SK-N-SH (cell line): ENCODE measurements at regions not wholly inside any gene's neighbourhood (a gene's known extent, or its start where the extent isn't known, plus 50 kb on each side); places are given as distances from the start of the nearest gene placed in this dataset.
A peak's percentile ranks its signal among the peaks of the same experiment; 100 is the strongest.

ENCODE experiments used
- CTCF ChIA-PET: fragments of 300-600, 350-600 bp; formaldehyde crosslinking; extraction: SDS; loops from one replicate; lab custom pipeline; 2021; lab: Yijun Ruan, JAX
- POLR2A ChIA-PET: fragments of 350-600 bp; sonication (Branson Sonifier 250); formaldehyde crosslinking; extraction: SDS; loops from one replicate; lab custom pipeline; 2020; ENCODE audit warnings: antibody characterized with exemption, inconsistent platforms; lab: Yijun Ruan, JAX
- DNase-seq: peaks from one replicate; pipeline ENCODE4 v3.0.0; 2012
- H2AFZ ChIP-seq: fragments of 200-600 bp; sonication (generic); 2 replicates; pipeline ENCODE4 v1.8.1; 2016; ENCODE audit warnings: antibody characterized with exemption, mild to moderate bottlenecking, low read depth
- H3F3A ChIP-seq: fragments of 200-600 bp; sonication (generic); replicated peaks from 2 replicates; pipeline ENCODE3; 2016; ENCODE audit warnings: antibody characterized with exemption, mild to moderate bottlenecking; ENCODE audit not compliant: insufficient read depth
- H3K27ac ChIP-seq, 2 experiments: fragments of 200-500 bp in 1 of 2; fragments of 200-600 bp in 1 of 2; sonication (Bioruptor generic) in 1 of 2; sonication (generic), shearing (Covaris generic) in 1 of 2; 2 replicates each; pipeline versions ENCODE4 v1.5.1 to v1.6.1; 2014 to 2016; ENCODE audit warnings: low read depth in 2 of 2, inconsistent platforms in 1 of 2, low read length in 1 of 2, mild to moderate bottlenecking in 1 of 2, mixed read lengths in 1 of 2
- H3K27me3 ChIP-seq: fragments of 200-600 bp; sonication (generic), shearing (Covaris generic); 2 replicates; pipeline ENCODE4 v1.6.1; 2016; ENCODE audit warnings: mixed run types; ENCODE audit not compliant: insufficient read depth
- H3K36me3 ChIP-seq, 2 experiments: fragments of 200-500 bp in 1 of 2; fragments of 200-600 bp in 1 of 2; sonication (Bioruptor generic) in 1 of 2; sonication (generic) in 1 of 2; replicated peaks in 1 of 2; 2 replicates each; pipeline versions ENCODE3 to v1.5.1; 2014 to 2016; ENCODE audit warnings: low read length in 1 of 2, mild to moderate bottlenecking in 1 of 2; ENCODE audit not compliant: insufficient read depth in 2 of 2, control insufficient read depth in 1 of 2
- H3K4me1 ChIP-seq, 2 experiments: fragments of 200-500 bp in 1 of 2; fragments of 200-600 bp in 1 of 2; sonication (Bioruptor generic) in 1 of 2; sonication (generic), shearing (Covaris generic) in 1 of 2; 2 replicates each; pipeline versions ENCODE4 v1.5.1 to v1.6.1; 2014 to 2016; ENCODE audit warnings: low read depth in 1 of 2, low read length in 1 of 2, mixed run types in 1 of 2; ENCODE audit not compliant: insufficient read depth in 2 of 2, control insufficient read depth in 1 of 2
- H3K4me2 ChIP-seq: fragments of 200-600 bp; sonication (generic), shearing (Covaris generic); 2 replicates; pipeline ENCODE4 v1.6.1; 2017; ENCODE audit warnings: mixed run types
- H3K4me3 ChIP-seq, 2 experiments: fragments of 200-500 bp in 1 of 2; fragments of 200-600 bp in 1 of 2; sonication (Bioruptor generic) in 1 of 2; sonication (generic), shearing (Covaris generic) in 1 of 2; 2 replicates each; pipeline versions ENCODE4 v1.5.1 to v1.8.1; 2014 to 2016; ENCODE audit warnings: low read depth in 2 of 2, inconsistent platforms in 1 of 2, low read length in 1 of 2, mild to moderate bottlenecking in 1 of 2, mixed read lengths in 1 of 2, moderate library complexity in 1 of 2
- H3K79me2 ChIP-seq: fragments of 200-600 bp; sonication (generic); 2 replicates; pipeline ENCODE4 v1.8.1; 2017; ENCODE audit warnings: mild to moderate bottlenecking; ENCODE audit not compliant: insufficient read depth
- H3K9ac ChIP-seq: fragments of 200-600 bp; sonication (generic); 2 replicates; pipeline ENCODE4 v1.6.1; 2017; ENCODE audit warnings: mixed run types
- H3K9me2 ChIP-seq: fragments of 200-600 bp; sonication (generic); 2 replicates; pipeline ENCODE4 v1.6.1; 2017; ENCODE audit warnings: mixed run types
- H3K9me3 ChIP-seq: fragments of 200-600 bp; sonication (generic); 2 replicates; pipeline ENCODE4 v1.6.1; 2017; ENCODE audit warnings: mixed run types, mild to moderate bottlenecking, moderate library complexity
- H4K20me1 ChIP-seq: fragments of 200-600 bp; sonication (generic); 2 replicates; pipeline ENCODE4 v1.6.1; 2017; ENCODE audit warnings: mild to moderate bottlenecking, mixed run types; ENCODE audit not compliant: insufficient read depth
- EP300 ChIP-seq, 2 experiments: IDR thresholded peaks; 2 replicates each; pipeline versions ENCODE4 v1.4.0 to v1.6.1; 2012; ENCODE audit warnings: borderline replicate concordance in 1 of 2, low read depth in 1 of 2, low read length in 1 of 2
- FOSL2 ChIP-seq: IDR thresholded peaks from 2 replicates; pipeline ENCODE4 v1.4.0; 2012; ENCODE audit warnings: low read depth, mild to moderate bottlenecking, moderate library complexity, borderline replicate concordance
- JUND ChIP-seq: IDR thresholded peaks from 2 replicates; pipeline ENCODE4 v1.4.0; 2012
- MEF2A ChIP-seq: IDR thresholded peaks from 2 replicates; pipeline ENCODE4 v1.4.0; 2012; ENCODE audit warnings: low read depth, borderline replicate concordance
- NFIC ChIP-seq: IDR thresholded peaks from 2 replicates; pipeline ENCODE4 v1.4.0; 2012; ENCODE audit warnings: borderline replicate concordance
- PBX3 ChIP-seq: IDR thresholded peaks from 2 replicates; pipeline ENCODE4; 2012
- RAD21 ChIP-seq: IDR thresholded peaks from 2 replicates; pipeline ENCODE4 v1.6.1; 2012; ENCODE audit warnings: mild to moderate bottlenecking, low read length
- RCOR1 ChIP-seq: fragments of 150-350 bp; IDR thresholded peaks from 2 replicates; pipeline ENCODE4 v1.6.1; 2017; ENCODE audit warnings: antibody characterized with exemption, low read length
- REST ChIP-seq: IDR thresholded peaks from 2 replicates; pipeline ENCODE4 v1.6.1; 2012; ENCODE audit warnings: mild to moderate bottlenecking, low read depth, low read length, moderate library complexity
- RFX5 ChIP-seq: IDR thresholded peaks from 2 replicates; pipeline ENCODE4 v1.6.1; 2012; ENCODE audit warnings: mild to moderate bottlenecking, improper control_type of control experiment, low read length
- RXRA ChIP-seq: IDR thresholded peaks from 2 replicates; pipeline ENCODE4 v1.4.0; 2012; ENCODE audit warnings: low read depth, mild to moderate bottlenecking, borderline replicate concordance
- TAF1 ChIP-seq: IDR thresholded peaks from 2 replicates; pipeline ENCODE4 v1.6.1; 2012; ENCODE audit warnings: low read depth, mild to moderate bottlenecking, low read length, moderate library complexity, borderline replicate concordance
- TCF12 ChIP-seq: IDR thresholded peaks from 2 replicates; pipeline ENCODE4 v1.4.0; 2012
- TEAD4 ChIP-seq: IDR thresholded peaks from 2 replicates; pipeline ENCODE4 v1.4.0; 2012; ENCODE audit warnings: mild to moderate bottlenecking, borderline replicate concordance; ENCODE audit not compliant: insufficient read depth
- USF1 ChIP-seq: IDR thresholded peaks from 2 replicates; pipeline ENCODE4 v1.4.0; 2012; ENCODE audit warnings: low read depth, borderline replicate concordance
- YY1 ChIP-seq: IDR thresholded peaks from 2 replicates; pipeline ENCODE4 v1.4.0; 2012; ENCODE audit warnings: low read depth, mild to moderate bottlenecking
- ZBTB33 ChIP-seq: IDR thresholded peaks from 2 replicates; pipeline ENCODE4 v1.4.0; 2012; ENCODE audit warnings: low read depth, borderline replicate concordance
- WGBS: methylation state at CpG from one replicate; pipeline ENCODE4 v1.1.6; 2017; ENCODE audit warnings: low lambda C conversion rate; 5-methylcytosine and 5-hydroxymethylcytosine counted together

GRCh38 chr16:64657316-64658011 lies 464.4 kb downstream of the CDH11 start:
- no peak for TF ChIP-seq YY1
- TF ChIP-seq RCOR1 = no peak
- peak; percentile 75 for TF ChIP-seq NFIC
- TF ChIP-seq FOSL2 = peak; percentile 26; the same call in 1 of the 2 replicates
- peak in 1 of 2 experiments; percentile 77; a peak in 2 of 4 replicates for TF ChIP-seq EP300 (IDR thresholded peaks at IDR 0.05; ENCODE audit: borderline replicate concordance in 1 of 2, low read depth in 1 of 2, low read length in 1 of 2)
- TF ChIP-seq RFX5 = no peak
- TF ChIP-seq RXRA = no peak
- peak; percentile 69 for TF ChIP-seq PBX3
- TF ChIP-seq JUND = peak; percentile 57
- no peak for TF ChIP-seq TAF1
- peak; percentile 80 for TF ChIP-seq TCF12
- no peak for TF ChIP-seq MEF2A
- no peak for TF ChIP-seq TEAD4
- H3K4me3 ChIP-seq = no peak overlapping the region
- H3K9me3 ChIP-seq = peaks cover 6% of the 10 kb centered on the region; the same call in 1 of the 2 replicates
- DNase-seq = no peak
- peak overlapping the region; percentile 38; the same call in 1 of the 2 replicates for H3K9ac ChIP-seq
- no peaks in the 10 kb centered on the region for H3K79me2 ChIP-seq
- H3K4me2 ChIP-seq = no peak overlapping the region
- WGBS = 55% methylated on average over 3 of the region's 3 CpGs
- CTCF ChIA-PET = no interaction called here
- H4K20me1 ChIP-seq = no peaks in the 10 kb centered on the region
- H3K27ac ChIP-seq = peak overlapping the region; percentile 36 to 81; a peak in 3 of 4 replicates
- H2AFZ ChIP-seq = peak overlapping the region; percentile 38; the same call in 1 of the 2 replicates
- H3K4me1 ChIP-seq = peaks cover 0 to 12% of the 10 kb centered on the region in 2 experiments; a peak in 2 of 4 replicates
- no peaks in the 10 kb centered on the region for H3K9me2 ChIP-seq
- no peaks in the 10 kb centered on the region for H3K27me3 ChIP-seq
- POLR2A ChIA-PET = no interaction called here
- H3F3A ChIP-seq = peaks cover 28% of the 10 kb centered on the region
- H3K36me3 ChIP-seq = peaks cover 0 to 3% of the 10 kb centered on the region in 2 experiments

DNA sequence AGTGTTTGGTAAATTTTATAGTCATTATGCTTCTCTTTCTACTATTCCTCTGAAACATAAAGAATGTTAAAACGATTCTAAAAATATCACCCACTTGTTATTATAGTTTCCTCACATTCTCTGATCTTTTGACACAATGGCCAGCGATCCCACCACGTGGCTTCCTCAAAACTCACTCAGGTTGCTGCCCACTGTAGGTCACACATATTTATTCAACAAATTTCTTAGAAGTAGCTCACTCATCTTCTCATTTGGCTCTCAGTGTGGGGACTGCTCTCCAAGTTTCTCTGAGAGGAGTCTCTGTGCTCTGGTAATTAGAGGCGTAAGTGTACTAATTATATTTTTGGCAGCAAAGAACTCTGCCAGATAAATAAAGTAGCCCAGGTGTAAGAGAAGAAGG lies 465.4 kb downstream of the CDH11 start:
- H2AFZ ChIP-seq = 0 out of 2 replicates have a peak overlapping the region, but pooled peaks have one; percentile 14
- ChIA-PET POLR2A (no interaction called here), CTCF (no interaction called here)
- no peak overlapping the region for H3K9ac ChIP-seq
- H3F3A ChIP-seq = peaks cover 28% of the 10 kb centered on the region
- peaks cover 0 to 5% of the 10 kb centered on the region in 2 experiments for H3K36me3 ChIP-seq
- peaks cover 6% of the 10 kb centered on the region; the same call in 1 of the 2 replicates for H3K9me3 ChIP-seq
- peak overlapping the region in 1 of 2 experiments; percentile 81; a peak in 2 of 4 replicates for H3K27ac ChIP-seq
- no peak for DNase-seq
- 83% methylated on average over 4 of the region's 4 CpGs for WGBS
- no peak overlapping the region for H3K4me2 ChIP-seq
- H3K79me2 ChIP-seq = no peaks in the 10 kb centered on the region
- H3K4me3 ChIP-seq = no peak overlapping the region
- no peaks in the 10 kb centered on the region for H3K27me3 ChIP-seq
- no peaks in the 10 kb centered on the region for H3K9me2 ChIP-seq
- no peaks in the 10 kb centered on the region for H4K20me1 ChIP-seq
- peaks cover 0 to 12% of the 10 kb centered on the region in 2 experiments; a peak in 2 of 4 replicates for H3K4me1 ChIP-seq
- TF ChIP-seq REST (no peak), ZBTB33 (no peak), USF1 (no peak), TEAD4 (no peak), RXRA (no peak), RAD21 (no peak), PBX3 (no peak), TAF1 (no peak), EP300 (IDR thresholded peaks at IDR 0.05; ENCODE audit: borderline replicate concordance in 1 of 2, low read depth in 1 of 2, low read length in 1 of 2) (no peak)
